ENCODE measurements at regions not wholly inside any gene's neighbourhood (a gene's known extent, or its start where the extent isn't known, plus 50 kb on each side); places are given as distances from the start of the nearest gene placed in this dataset.

DNA sequence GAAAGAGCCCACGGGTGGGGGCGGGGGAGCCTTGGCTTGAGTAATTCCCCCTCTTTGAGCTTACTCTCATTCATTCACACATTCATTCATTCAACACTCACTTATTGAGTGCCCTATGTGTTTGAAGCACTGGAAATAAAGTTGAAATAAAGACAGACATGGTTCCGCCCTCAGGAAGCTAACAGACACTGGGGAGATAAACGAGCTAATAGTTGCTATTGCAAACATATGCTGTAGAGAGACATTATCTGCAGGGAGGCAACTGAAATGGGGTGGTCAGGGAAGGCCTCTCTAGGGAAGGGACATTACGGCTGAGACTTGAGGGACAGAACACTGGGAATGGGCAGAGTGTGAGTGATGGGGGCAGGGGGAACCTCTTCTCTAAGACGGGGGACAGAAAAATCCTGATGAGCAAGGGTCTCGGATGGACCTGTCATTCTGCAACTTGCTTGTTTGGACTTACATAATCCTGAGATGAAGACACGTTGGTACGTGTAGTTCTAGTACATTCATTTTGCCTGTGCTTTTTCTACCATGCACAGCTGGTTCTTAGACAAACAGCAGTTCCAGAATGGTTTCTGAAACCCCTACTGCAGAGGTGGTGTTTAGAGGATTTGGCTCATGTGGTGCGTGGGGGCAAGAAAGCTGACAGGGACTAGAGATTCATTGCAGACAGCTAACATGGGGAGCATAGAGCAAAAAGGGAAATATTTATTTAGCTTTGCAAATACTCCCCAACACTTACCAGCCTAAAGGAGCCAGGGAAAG lies 71.1 kb upstream of the BLCAP start:
- no peak for DNase-seq (ENCODE audit: low read depth in 1 of 2, low spot score in 1 of 2)

DNA sequence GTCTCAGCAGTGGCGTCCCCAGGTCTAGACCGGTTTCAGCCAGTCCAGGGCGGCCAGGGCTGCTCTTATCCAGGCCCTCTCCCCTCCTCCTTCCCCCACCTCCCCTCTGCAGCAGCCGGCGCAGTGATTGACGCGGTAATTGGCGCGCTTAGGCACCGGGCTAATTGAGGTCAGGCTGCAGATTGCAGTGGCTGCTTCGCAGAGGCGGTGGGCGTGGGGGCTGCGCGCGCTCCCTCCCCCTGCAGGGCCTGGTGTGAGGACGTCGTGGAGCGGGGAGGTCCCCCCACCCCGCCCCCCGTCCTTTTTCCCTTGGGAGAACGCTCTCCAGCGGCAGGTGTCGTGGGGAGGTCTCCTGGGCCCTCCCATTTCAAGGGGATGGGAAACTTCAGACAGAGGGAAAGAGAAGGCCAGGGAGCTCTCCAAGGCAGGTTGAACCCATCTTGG lies 70.4 kb upstream of the BLCAP start:
- no peak for DNase-seq (ENCODE audit: low read depth in 1 of 2, low spot score in 1 of 2)

DNA sequence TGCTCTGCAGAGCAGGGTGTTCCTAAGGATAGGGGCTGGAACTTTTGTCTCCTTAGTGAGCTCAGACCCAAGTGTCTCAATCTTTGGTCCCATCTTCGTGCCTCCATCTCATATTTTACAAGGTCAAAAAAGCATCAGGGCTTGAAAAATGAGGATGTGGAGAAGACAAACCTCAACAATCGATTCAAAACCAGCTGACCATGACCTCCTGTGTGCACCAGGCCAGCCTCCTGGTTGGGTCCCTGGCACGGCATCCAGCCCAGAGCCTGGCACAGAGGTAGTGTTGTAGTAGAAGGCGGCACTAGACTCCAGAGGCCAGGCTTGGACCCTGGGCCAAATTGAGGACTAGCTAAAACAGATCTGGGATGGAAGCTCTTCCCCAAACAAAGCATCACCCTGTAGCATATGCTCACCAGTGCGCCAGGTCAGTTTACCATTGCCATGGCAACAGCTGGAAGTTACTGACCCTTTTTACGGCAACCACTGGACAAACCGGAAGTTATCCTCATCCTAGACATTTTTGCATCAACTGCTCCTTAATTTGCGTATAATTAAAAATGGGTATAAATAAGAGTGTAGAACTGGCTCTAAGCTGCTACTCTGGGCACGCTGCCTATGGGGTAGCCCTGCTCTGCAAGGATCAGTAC lies 69.3 kb upstream of the BLCAP start:
- DNase-seq (ENCODE audit: low read depth in 1 of 2, low spot score in 1 of 2), result no peak

DNA sequence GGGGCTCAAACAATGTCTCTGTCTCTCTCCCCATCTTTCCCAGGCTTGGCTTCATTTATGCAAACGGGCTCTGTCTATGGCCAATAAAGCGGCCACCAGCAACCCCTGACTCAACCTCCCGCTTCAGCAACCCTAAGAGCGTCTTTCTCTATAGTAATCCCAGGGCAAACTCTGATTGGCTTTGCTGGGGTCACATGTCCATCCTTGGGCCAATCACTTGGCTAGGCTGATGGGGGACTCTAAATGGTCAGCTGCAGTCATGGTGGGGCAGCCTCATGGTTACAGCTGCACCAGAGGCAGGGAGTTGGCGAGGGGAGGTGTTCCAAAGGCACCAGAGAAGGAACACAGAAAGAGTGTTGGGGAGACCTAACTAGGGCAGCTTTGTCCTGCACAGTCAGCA lies 68.5 kb upstream of the BLCAP start:
- no peak for DNase-seq (ENCODE audit: low read depth in 1 of 2, low spot score in 1 of 2)

DNA sequence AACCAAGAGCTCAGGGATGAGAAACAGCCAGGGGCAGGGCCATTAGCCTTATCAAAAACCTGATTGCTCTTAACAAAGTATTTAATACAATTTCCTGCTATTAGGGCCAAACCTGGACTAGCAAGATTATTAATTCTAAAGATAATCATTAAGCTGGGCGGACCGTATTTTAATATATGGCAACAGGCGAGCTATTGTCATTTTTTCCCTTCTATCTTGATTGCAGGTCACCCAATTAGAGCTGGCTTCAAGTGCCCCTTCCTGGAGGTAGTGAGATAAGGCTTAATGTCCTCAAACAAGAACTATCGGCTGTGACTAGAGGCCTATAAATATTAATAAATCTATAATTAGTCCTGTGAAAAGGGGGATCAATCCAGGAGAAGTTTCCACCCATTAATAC lies 66.0 kb upstream of the BLCAP start:
- DNase-seq (ENCODE audit: low read depth in 1 of 2, low spot score in 1 of 2), result no peak

DNA sequence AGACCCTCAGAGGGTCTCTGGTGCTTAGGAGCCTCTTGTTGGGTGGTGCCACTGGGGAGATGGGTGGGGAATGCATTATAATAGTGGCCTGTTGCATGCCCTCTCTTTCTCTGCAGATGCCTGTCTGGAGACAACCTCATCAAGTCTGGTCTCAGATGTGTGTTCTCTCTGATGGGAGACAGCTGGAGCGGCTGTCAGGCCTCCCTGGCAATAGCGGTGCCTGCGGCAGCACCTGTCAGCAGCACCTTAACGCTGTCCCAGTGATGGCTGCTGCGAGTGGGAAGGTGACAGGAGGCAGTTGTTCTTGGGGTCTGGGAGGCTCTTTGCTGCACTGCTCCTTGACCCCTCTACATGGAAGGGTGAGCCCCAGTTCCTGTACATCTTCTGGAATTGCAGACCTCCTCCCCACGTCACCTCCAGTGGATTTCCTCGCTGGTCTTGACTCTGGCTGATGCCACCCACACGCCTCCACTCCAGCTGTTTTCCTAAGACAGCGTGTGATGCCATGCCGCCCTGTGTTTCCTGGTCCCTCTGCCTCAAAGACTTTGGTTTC lies 63.3 kb upstream of the BLCAP start:
- no peak for DNase-seq (ENCODE audit: low read depth in 1 of 2, low spot score in 1 of 2)

DNA sequence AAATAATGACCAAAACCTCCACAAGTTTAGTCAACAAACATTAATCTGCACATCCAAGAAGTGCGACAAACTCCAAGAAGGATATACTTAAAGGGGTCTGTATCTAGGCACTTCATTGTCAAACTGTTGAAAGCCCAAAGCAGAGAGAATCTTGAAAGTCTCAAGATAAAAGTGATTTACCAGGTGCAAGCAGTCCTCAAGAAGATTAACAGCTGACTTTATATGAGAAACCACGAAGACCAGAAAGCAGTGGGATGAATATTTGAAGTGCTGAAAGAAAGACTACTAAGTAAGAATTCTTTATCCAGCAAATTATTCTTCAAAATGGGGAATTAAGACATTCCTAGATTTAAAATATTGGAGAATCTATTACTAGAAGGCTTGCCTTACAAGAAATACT lies 58.4 kb upstream of the BLCAP start:
- no peak for DNase-seq (ENCODE audit: low read depth in 1 of 2, low spot score in 1 of 2)

DNA sequence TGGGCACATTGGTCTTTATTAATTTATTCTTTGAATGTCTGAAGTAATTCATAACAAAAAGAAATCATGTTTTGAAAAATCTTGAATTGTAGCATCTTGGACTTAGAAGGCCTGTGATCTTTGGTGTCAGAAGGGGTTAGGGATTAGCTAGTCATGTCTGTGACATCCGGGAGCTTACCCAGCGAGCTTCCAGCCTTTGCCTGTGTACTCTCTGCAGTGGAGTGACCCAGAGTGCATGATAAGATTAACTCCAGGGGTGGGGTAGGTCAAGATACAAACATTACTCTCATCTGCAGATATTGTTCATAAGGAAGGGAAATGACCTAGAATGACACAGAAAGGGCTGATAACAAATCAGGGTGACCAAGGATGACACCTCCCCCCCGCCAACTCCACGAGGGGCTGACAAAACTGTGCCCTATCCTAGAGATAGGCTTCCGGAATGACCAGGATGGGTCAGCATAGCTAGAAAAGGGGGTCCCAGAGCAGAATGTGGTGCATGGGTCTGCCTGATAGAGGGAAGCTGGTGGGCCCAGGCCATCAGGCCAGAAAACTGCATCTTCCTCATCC lies 56.6 kb upstream of the BLCAP start:
- DNase-seq (ENCODE audit: low read depth in 1 of 2, low spot score in 1 of 2), result no peak

DNA sequence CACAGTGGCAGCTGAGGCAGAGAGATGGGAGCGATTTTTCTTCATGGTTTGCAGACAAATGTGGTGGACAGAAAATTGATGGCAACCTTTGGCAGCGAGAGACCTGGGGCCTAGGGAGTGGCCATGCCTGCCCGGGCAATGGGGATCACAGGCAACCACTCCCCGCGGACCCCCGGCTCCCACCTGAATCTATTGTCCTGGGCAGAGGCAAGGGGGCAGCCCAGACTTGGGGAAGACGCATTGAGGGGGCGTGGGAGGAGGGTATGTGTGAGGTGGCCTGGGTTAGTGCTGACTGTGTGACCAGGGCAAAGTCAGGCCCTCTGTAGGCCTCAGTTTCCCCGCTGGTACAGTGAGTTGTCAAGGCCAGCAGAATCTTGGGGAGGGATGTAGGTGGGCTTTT lies 53.6 kb upstream of the BLCAP start:
- no peak for DNase-seq (ENCODE audit: low read depth in 1 of 2, low spot score in 1 of 2)

DNA sequence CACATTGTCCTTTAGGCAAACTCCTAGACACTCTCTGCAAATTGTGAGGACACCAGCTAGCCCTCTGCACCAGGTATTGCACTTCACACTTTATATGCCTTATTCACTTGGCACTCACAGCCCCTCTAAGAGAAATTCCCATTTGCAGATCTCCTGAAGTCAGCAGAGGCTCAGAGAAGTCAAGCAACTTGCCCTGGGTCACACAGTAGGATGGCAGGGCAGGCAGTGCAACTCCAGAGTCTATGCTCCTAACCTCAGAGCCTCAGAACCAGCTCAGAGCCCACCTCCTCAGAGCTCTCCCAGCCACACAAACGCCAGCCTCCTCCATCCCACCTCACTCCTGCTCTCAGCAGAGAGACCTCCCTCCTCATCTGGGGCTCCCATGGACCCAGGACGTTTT lies 52.4 kb upstream of the BLCAP start:
- no peak for DNase-seq (ENCODE audit: low read depth in 1 of 2, low spot score in 1 of 2)

DNA sequence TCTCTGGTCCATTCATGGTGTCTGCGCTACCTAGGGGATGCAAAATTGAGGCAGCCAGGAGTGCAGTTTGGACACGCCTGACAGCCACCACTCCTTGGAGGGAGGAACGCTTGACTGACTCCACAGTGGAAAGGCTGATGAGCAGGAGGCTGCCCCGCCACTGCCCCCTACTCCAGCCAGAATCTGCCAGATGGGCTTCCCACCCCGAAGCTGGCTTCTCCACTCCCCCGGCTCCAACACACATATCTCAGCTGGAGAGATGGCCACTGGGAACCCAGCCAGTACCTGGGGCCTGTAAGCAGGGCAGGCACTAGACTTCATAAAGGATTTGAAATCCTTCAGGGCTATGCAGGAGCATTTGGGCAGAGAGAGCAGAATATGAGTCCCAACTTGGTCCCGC lies 51.4 kb upstream of the BLCAP start:
- no peak for DNase-seq (ENCODE audit: low read depth in 1 of 2, low spot score in 1 of 2)

DNA sequence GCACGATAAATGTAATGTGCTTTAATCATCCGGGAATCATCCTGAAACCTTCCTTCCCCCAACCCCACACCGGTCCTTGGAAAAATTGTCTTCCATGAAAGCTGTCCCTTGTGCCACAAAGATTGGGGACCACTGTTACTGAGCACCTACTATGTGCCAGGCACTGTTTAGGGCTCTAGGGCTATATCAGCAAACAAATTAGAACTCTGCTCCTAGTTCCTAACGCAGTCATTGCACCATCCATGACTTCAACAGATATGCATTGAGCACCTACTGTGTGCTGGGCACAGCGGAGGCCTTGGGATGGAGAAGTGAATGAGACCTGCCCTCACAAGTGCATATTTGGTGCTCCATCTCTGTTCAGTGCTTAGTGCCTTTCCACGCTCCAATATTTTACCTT lies 50.3 kb upstream of the BLCAP start:
- no peak for DNase-seq (ENCODE audit: low read depth in 1 of 2, low spot score in 1 of 2)

Measured in stimulated activated CD4-positive, alpha-beta T cell treated with anti-CD3 and anti-CD28 coated beads, Interleukin-15, amount 100 ng/mL, for 1 hour (primary cell).